Endothelial cell of umbilical vein (primary cell): ENCODE measurements at regions not wholly inside any gene's neighbourhood (a gene's known extent, or its start where the extent isn't known, plus 50 kb on each side); places are given as distances from the start of the nearest gene placed in this dataset.

Experiments used
- BruUV-seq: library from RNA; stranded (reverse); fragments of 400-500 nt; replicated peaks from 2 replicates; lab custom pipeline; 2021; lab: Mats Ljungman, UMichigan
- CTCF ChIA-PET: fragments of 300-600, 350-600 bp; sonication (Branson Sonifier 250); formaldehyde crosslinking; loops from one replicate; lab custom pipeline; 2021; ENCODE audit warnings: antibody characterized with exemption, inconsistent platforms; lab: Charles Lee
- POLR2A ChIA-PET: fragments of 300-600, 350-600 bp; sonication (Branson Sonifier 250); formaldehyde crosslinking; loops from one replicate; lab custom pipeline; 2021; ENCODE audit warnings: antibody characterized with exemption, inconsistent platforms; lab: Charles Lee
- DNase-seq: peaks from one replicate; pipeline ENCODE4 v3.0.0-alpha.2; 2011; ENCODE audit warnings: low read depth, low spot score
- FAIRE-seq: peaks from 2 replicates; lab custom pipeline; 2011; peaks lifted over from hg19 to GRCh38; lab: Jason Lieb, UNC
- H2AFZ ChIP-seq: 2 replicates; pipeline ENCODE4 v1.6.0; 2012; ENCODE audit warnings: low read depth, low read length, control low read depth, inconsistent platforms
- H3K27ac ChIP-seq: 2 replicates; pipeline ENCODE4 v1.5.1; 2011; ENCODE audit warnings: low read depth, mild to moderate bottlenecking, control low read depth, low read length, moderate library complexity; ENCODE audit not compliant: insufficient read depth
- H3K27me3 ChIP-seq, 2 experiments: 2 replicates each; pipeline versions ENCODE4 v1.6.0 to v1.6.1; 2011; ENCODE audit warnings: low read length in 2 of 2, mixed read lengths in 1 of 2; ENCODE audit not compliant: control insufficient read depth in 2 of 2, insufficient read depth in 2 of 2
- H3K36me3 ChIP-seq, 2 experiments: 2 replicates in 1 of 2; 3 replicates in 1 of 2; pipeline ENCODE4 v1.5.1; 2011; ENCODE audit warnings: low read length in 2 of 2, mild to moderate bottlenecking in 1 of 2, moderate library complexity in 1 of 2; ENCODE audit not compliant: control insufficient read depth in 2 of 2, insufficient read depth in 2 of 2; ENCODE audit errors: extremely low read depth in 1 of 2
- H3K4me1 ChIP-seq: 3 replicates; pipeline ENCODE4 v1.5.1; 2011; ENCODE audit warnings: mild to moderate bottlenecking, low read length; ENCODE audit not compliant: control insufficient read depth, insufficient read depth; ENCODE audit errors: extremely low read depth
- H3K4me2 ChIP-seq: 2 replicates; pipeline ENCODE4 v1.6.1; 2011; ENCODE audit warnings: low read length, control low read depth, mixed read lengths; ENCODE audit not compliant: insufficient read depth
- H3K4me3 ChIP-seq, 3 experiments: fragments of 200-600 bp in 1 of 3; sonication (generic), shearing (Covaris generic) in 1 of 3; replicated peaks in 1 of 3; 2 replicates each; pipeline ENCODE4 v1.5.1; 2011 to 2016; ENCODE audit warnings: control low read depth in 3 of 3, low read length in 3 of 3, mild to moderate bottlenecking in 2 of 3, inconsistent platforms in 1 of 3, low read depth in 1 of 3, moderate library complexity in 1 of 3; ENCODE audit not compliant: insufficient read depth in 1 of 3
- H3K79me2 ChIP-seq: 2 replicates; pipeline ENCODE4 v1.6.0; 2012; ENCODE audit warnings: low read length, inconsistent platforms; ENCODE audit not compliant: control insufficient read depth, insufficient read depth
- H3K9ac ChIP-seq: replicated peaks from 2 replicates; pipeline ENCODE3; 2011; ENCODE audit warnings: low read length, control low read depth; ENCODE audit not compliant: insufficient read depth; ENCODE audit errors: extremely low read depth
- H3K9me1 ChIP-seq: replicated peaks from 3 replicates; pipeline ENCODE4 v1.6.0; 2011; ENCODE audit warnings: mild to moderate bottlenecking, low read length; ENCODE audit not compliant: control insufficient read depth, insufficient read depth; ENCODE audit errors: extremely low read depth
- H3K9me3 ChIP-seq: replicated peaks from 2 replicates; pipeline ENCODE4 v1.5.1; 2012; ENCODE audit warnings: low read length, inconsistent platforms; ENCODE audit not compliant: control insufficient read depth, insufficient read depth
- H4K20me1 ChIP-seq: replicated peaks from 2 replicates; pipeline ENCODE3; 2011; ENCODE audit warnings: mild to moderate bottlenecking, low read length; ENCODE audit not compliant: control insufficient read depth, insufficient read depth; ENCODE audit errors: extremely low read depth
- CTCF ChIP-seq, 2 donors: IDR thresholded peaks; 1 replicate in 1 of 2; 2 replicates in 1 of 2; pipeline ENCODE4 v1.5.1; 2011; ENCODE audit warnings: low read length in 2 of 2, mild to moderate bottlenecking in 2 of 2, moderate library complexity in 2 of 2, control low read depth in 1 of 2, inconsistent platforms in 1 of 2, low read depth in 1 of 2; ENCODE audit not compliant: insufficient read depth in 1 of 2; ENCODE audit errors: extremely low read depth in 1 of 2
- EZH2 ChIP-seq: IDR thresholded peaks from 2 replicates; pipeline ENCODE4 v1.6.1; 2012; ENCODE audit warnings: borderline replicate concordance, low read depth, mild to moderate bottlenecking, moderate library complexity, low read length, inconsistent platforms; ENCODE audit not compliant: severe bottlenecking
- FOS ChIP-seq: IDR thresholded peaks from 2 replicates; pipeline ENCODE4 v1.6.1; 2011; ENCODE audit warnings: mild to moderate bottlenecking, low read length, moderate library complexity, borderline replicate concordance; ENCODE audit not compliant: insufficient read depth
- GATA2 ChIP-seq: IDR thresholded peaks from 2 replicates; pipeline ENCODE4 v1.7.0; 2011; ENCODE audit warnings: low read depth, mild to moderate bottlenecking, moderate library complexity, mixed read lengths, low read length; ENCODE audit not compliant: insufficient read length, insufficient read depth
- JUN ChIP-seq: IDR thresholded peaks from 2 replicates; pipeline ENCODE4 v1.6.1; 2011; ENCODE audit warnings: borderline replicate concordance, low read depth; ENCODE audit not compliant: insufficient read length, insufficient read depth
- MAX ChIP-seq: IDR thresholded peaks from 2 replicates; pipeline ENCODE4 v1.6.1; 2011; ENCODE audit not compliant: insufficient read depth, insufficient read length
- MYC ChIP-seq: IDR thresholded peaks from one replicate; pipeline ENCODE4 v1.6.1; 2011; ENCODE audit warnings: mild to moderate bottlenecking, low read depth, low read length
- POLR2A ChIP-seq: IDR thresholded peaks from 2 replicates; pipeline ENCODE4 v1.6.1; 2012; ENCODE audit warnings: low read depth, mild to moderate bottlenecking, control low read depth, low read length
- POLR2AphosphoS5 ChIP-seq: IDR thresholded peaks from 2 replicates; pipeline ENCODE4 v1.6.1; 2012; ENCODE audit warnings: low read depth, mild to moderate bottlenecking, control low read depth, low read length, moderate library complexity; ENCODE audit not compliant: insufficient read depth
- dilution Hi-C: fragments of 300-500 bp; cut with MboI; formaldehyde crosslinking; loops from one replicate; pipeline ENCODE4 v1.15.0; 2019; ENCODE audit warnings: low sequenced_read_pairs; ENCODE audit not compliant: extremely low pct_ligation_motif_present
- intact Hi-C: fragments of 100-400 bp; cut with micrococcal nuclease; formaldehyde crosslinking; loops from one replicate; pipeline ENCODE4 v1.10.0; 2022

- Histone ChIP-seq H3K9ac (no peak overlapping the region), H3K4me2 (no peak overlapping the region), H3K79me2 (no peaks in the 10 kb centered on the region), H3K27ac (no peak overlapping the region), H3K9me1 (no peaks in the 10 kb centered on the region), H2AFZ (no peak overlapping the region), H3K36me3 (no peaks in the 10 kb centered on the region), H3K27me3 (peaks cover 2% of the 10 kb centered on the region in 2 experiments), H4K20me1 (no peaks in the 10 kb centered on the region), H3K4me3 (no peak overlapping the region), H3K4me1 (no peaks in the 10 kb centered on the region), H3K9me3 (no peaks in the 10 kb centered on the region)
- no peak for TF ChIP-seq EZH2
- TF ChIP-seq CTCF (IDR thresholded peaks at IDR 0.05; ENCODE audit: extremely low read depth in 1 of 2, insufficient read depth in 1 of 2, low read depth in 1 of 2, low read length in 2 of 2): no peak
- TF ChIP-seq MAX: no peak
- no peak for TF ChIP-seq GATA2
- TF ChIP-seq POLR2AphosphoS5: no peak
- TF ChIP-seq JUN: no peak
- no peak for TF ChIP-seq POLR2A
- TF ChIP-seq MYC: no peak
- TF ChIP-seq FOS: no peak
- FAIRE-seq (no peak), DNase-seq (no peak)
- ChIA-PET POLR2A (no interaction called here), CTCF (interaction anchor here (1.0 to 1.6 kb wide), 2 partner anchors 9 to 12 kb away, joined by 3 read pairs; no protein-coding TSS in a partner anchor)
- dilution Hi-C loops (no loop called here), intact Hi-C loops (no loop called here)
- no TSS peak for BruUV-seq
Observed at GRCh38 chr1:91592716-91593477, 92.2 kb downstream of the CDC7 start.
